ENCODE measurements at regions not wholly inside any gene's neighbourhood (a gene's known extent, or its start where the extent isn't known, plus 50 kb on each side); places are given as distances from the start of the nearest gene placed in this dataset.

DNA sequence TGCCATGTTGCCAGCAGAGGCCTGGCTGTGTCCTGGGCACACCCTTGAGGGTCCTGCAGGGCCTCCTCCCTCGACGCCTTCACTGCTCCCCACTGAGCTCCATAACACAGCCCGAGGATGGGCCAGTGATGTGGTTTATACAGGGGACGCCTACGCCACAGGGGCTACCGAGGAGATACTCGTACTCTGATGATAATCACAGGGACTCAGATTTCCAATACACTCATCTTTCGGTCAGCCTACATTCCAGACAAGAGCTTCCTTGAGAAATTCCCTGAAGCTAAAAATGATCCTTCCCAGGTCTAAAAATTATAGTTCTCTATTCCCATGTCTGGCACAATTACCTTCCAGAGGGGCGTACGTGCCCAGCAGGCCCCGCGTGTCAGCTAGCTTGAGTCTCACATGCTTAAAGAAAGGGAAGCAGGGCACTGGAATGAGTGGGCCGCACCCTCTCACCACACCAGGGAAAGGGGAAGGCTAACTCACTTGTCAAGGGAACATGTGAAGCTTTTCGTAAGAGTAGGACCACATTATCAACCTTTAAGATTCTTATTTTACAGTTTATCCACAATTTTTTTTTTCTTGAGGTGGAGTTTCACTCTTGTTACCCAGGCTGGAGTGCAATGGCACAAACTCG is 159.5 kb upstream of the NDUFV2 start:
- no peak for ATAC-seq
- TF ChIP-seq RARB (CRISPR knock-in tag; IDR thresholded peaks at IDR 0.05) (no peak), ZFP3 (CRISPR knock-in tag; IDR thresholded peaks at IDR 0.05) (no peak), TCF4 (CRISPR knock-in tag; IDR thresholded peaks at IDR 0.05; ENCODE audit: borderline replicate concordance) (no peak), TOX (CRISPR knock-in tag; IDR thresholded peaks at IDR 0.05; ENCODE audit: borderline replicate concordance) (no peak), ZFP30 (CRISPR knock-in tag; IDR thresholded peaks at IDR 0.05) (no peak)
- TF ChIP-seq, protein P1, sequence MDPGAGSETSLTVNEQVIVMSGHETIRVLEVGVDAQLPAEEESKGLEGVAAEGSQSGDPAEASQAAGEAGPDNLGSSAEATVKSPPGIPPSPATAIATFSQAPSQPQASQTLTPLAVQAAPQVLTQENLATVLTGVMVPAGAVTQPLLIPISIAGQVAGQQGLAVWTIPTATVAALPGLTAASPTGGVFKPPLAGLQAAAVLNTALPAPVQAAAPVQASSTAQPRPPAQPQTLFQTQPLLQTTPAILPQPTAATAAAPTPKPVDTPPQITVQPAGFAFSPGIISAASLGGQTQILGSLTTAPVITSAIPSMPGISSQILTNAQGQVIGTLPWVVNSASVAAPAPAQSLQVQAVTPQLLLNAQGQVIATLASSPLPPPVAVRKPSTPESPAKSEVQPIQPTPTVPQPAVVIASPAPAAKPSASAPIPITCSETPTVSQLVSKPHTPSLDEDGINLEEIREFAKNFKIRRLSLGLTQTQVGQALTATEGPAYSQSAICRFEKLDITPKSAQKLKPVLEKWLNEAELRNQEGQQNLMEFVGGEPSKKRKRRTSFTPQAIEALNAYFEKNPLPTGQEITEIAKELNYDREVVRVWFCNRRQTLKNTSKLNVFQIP (CRISPR knock-in tag; IDR thresholded peaks at IDR 0.05; ENCODE audit: borderline replicate concordance, low read depth): no peak
- TF ChIP-seq, protein P2, sequence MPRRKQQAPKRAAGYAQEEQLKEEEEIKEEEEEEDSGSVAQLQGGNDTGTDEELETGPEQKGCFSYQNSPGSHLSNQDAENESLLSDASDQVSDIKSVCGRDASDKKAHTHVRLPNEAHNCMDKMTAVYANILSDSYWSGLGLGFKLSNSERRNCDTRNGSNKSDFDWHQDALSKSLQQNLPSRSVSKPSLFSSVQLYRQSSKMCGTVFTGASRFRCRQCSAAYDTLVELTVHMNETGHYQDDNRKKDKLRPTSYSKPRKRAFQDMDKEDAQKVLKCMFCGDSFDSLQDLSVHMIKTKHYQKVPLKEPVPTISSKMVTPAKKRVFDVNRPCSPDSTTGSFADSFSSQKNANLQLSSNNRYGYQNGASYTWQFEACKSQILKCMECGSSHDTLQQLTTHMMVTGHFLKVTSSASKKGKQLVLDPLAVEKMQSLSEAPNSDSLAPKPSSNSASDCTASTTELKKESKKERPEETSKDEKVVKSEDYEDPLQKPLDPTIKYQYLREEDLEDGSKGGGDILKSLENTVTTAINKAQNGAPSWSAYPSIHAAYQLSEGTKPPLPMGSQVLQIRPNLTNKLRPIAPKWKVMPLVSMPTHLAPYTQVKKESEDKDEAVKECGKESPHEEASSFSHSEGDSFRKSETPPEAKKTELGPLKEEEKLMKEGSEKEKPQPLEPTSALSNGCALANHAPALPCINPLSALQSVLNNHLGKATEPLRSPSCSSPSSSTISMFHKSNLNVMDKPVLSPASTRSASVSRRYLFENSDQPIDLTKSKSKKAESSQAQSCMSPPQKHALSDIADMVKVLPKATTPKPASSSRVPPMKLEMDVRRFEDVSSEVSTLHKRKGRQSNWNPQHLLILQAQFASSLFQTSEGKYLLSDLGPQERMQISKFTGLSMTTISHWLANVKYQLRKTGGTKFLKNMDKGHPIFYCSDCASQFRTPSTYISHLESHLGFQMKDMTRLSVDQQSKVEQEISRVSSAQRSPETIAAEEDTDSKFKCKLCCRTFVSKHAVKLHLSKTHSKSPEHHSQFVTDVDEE (CRISPR knock-in tag; IDR thresholded peaks at IDR 0.05): no peak

DNA sequence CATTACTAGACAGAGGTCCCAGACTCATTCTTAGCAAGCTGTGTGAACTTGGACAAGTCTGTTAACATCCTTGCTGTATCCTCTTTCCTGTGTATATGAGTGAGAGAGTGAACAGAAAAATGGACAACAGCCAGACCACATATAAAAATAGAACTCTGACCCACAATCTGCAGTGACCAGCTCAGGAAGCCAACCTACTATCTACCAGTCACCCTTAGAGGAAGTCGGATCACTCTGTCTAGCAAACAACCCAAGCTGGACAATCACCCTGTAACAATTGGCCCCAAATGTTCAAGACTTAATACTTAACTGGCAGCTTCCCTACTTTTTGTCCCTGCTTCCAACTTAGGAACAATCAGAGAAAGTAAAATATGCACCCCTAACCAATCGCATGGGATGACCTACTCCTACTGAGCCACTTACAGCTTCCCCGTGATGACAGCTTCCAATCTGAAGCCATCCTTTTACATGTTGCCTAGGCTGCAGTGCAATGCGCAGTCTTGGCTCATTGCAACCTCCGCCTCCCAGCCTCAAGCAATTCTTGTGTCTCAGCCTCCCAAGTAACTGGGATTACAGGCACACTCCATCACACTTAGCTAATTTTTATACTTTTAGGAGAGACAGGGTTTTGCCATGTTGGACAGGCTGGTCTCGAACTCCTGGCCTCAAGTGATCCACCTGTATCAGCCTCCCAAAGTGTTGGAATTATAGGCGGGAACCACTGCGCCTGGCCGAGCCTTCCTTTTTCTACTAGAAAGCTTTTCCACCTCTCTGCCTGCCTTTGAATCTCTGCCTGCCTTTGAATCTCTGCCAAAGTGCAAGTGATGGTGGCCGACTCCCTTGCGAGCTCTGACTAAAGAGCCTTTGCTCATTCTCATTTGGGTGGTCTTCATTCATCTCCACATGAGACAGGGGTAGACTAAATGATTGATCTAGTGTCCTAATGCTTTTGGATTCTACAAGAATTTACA is 158.3 kb upstream of the NDUFV2 start:
- peak; percentile 30 for ATAC-seq
- TF ChIP-seq, protein P3, sequence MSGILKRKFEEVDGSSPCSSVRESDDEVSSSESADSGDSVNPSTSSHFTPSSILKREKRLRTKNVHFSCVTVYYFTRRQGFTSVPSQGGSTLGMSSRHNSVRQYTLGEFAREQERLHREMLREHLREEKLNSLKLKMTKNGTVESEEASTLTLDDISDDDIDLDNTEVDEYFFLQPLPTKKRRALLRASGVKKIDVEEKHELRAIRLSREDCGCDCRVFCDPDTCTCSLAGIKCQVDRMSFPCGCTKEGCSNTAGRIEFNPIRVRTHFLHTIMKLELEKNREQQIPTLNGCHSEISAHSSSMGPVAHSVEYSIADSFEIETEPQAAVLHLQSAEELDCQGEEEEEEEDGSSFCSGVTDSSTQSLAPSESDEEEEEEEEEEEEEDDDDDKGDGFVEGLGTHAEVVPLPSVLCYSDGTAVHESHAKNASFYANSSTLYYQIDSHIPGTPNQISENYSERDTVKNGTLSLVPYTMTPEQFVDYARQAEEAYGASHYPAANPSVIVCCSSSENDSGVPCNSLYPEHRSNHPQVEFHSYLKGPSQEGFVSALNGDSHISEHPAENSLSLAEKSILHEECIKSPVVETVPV (CRISPR knock-in tag; IDR thresholded peaks at IDR 0.05): no peak
- TF ChIP-seq ESRRG (CRISPR knock-in tag; IDR thresholded peaks at IDR 0.05) (no peak), ZNF70 (CRISPR knock-in tag; IDR thresholded peaks at IDR 0.05) (no peak), ZFP3 (CRISPR knock-in tag; IDR thresholded peaks at IDR 0.05) (no peak), PPARA (CRISPR knock-in tag; IDR thresholded peaks at IDR 0.05; ENCODE audit: borderline replicate concordance) (no peak), ARNTL (CRISPR knock-in tag; IDR thresholded peaks at IDR 0.05; ENCODE audit: borderline replicate concordance, low read depth) (no peak), TOX (CRISPR knock-in tag; IDR thresholded peaks at IDR 0.05; ENCODE audit: borderline replicate concordance) (no peak), CSDC2 (CRISPR knock-in tag; IDR thresholded peaks at IDR 0.05) (no peak)
- TF ChIP-seq, protein P1 (CRISPR knock-in tag; IDR thresholded peaks at IDR 0.05; ENCODE audit: borderline replicate concordance, low read depth): no peak

DNA sequence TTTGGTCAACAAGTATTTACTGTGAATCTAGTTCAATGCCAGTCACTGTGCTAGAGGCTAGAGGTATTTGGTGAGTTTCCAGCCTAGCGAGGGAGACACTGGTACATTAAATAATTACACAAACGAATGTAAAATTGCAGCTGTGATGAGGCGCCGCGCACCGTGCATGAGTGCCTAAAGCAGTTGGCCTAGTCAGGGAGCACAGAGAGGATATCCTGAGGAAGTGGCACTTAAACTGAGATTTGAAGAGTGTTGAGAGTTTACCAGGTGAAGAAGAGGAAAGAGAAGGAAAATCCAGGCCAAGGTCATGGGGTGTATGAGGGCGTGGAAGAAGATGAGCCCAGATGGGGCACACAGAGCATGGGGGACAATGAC is 157.6 kb upstream of the NDUFV2 start:
- no peak for ATAC-seq
- TF ChIP-seq TCF4 (CRISPR knock-in tag; IDR thresholded peaks at IDR 0.05; ENCODE audit: borderline replicate concordance): no peak
- TF ChIP-seq OSR1 (CRISPR knock-in tag; IDR thresholded peaks at IDR 0.05): no peak
- TF ChIP-seq PPARA (CRISPR knock-in tag; IDR thresholded peaks at IDR 0.05; ENCODE audit: borderline replicate concordance): no peak
- no peak for TF ChIP-seq CSDC2 (CRISPR knock-in tag; IDR thresholded peaks at IDR 0.05)
- TF ChIP-seq ARNTL (CRISPR knock-in tag; IDR thresholded peaks at IDR 0.05; ENCODE audit: borderline replicate concordance, low read depth): no peak
- TF ChIP-seq, protein P4, sequence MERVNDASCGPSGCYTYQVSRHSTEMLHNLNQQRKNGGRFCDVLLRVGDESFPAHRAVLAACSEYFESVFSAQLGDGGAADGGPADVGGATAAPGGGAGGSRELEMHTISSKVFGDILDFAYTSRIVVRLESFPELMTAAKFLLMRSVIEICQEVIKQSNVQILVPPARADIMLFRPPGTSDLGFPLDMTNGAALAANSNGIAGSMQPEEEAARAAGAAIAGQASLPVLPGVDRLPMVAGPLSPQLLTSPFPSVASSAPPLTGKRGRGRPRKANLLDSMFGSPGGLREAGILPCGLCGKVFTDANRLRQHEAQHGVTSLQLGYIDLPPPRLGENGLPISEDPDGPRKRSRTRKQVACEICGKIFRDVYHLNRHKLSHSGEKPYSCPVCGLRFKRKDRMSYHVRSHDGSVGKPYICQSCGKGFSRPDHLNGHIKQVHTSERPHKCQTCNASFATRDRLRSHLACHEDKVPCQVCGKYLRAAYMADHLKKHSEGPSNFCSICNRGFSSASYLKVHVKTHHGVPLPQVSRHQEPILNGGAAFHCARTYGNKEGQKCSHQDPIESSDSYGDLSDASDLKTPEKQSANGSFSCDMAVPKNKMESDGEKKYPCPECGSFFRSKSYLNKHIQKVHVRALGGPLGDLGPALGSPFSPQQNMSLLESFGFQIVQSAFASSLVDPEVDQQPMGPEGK (CRISPR knock-in tag; IDR thresholded peaks at IDR 0.05; ENCODE audit: borderline replicate concordance): no peak
- TF ChIP-seq, protein P2 (CRISPR knock-in tag; IDR thresholded peaks at IDR 0.05): no peak
- no peak for TF ChIP-seq ZFP30 (CRISPR knock-in tag; IDR thresholded peaks at IDR 0.05)
- TF ChIP-seq TOX (CRISPR knock-in tag; IDR thresholded peaks at IDR 0.05; ENCODE audit: borderline replicate concordance): no peak

All from SK-N-SH treated with all-trans-retinoic acid at 6 μM for 48 hours (cell line).